GM23338 (cell line): ENCODE measurements at regions not wholly inside any gene's neighbourhood (a gene's known extent, or its start where the extent isn't known, plus 50 kb on each side); places are given as distances from the start of the nearest gene placed in this dataset.

Experiments used
- ATAC-seq: fragments of 200-7000 bp; cut with Tn5 transposase; 3 replicates; pipeline ENCODE4 v1.9.1; 2020
- DNase-seq: peaks from one replicate; pipeline ENCODE4 v3.0.0-alpha.2; 2015; ENCODE audit warnings: low spot score
- H2AFZ ChIP-seq: fragments of 200-600 bp; sonication (generic); 2 replicates; pipeline ENCODE4 v1.8.0; 2016; ENCODE audit warnings: antibody characterized with exemption, mild to moderate bottlenecking, moderate library complexity
- H3F3A ChIP-seq: fragments of 200-600 bp; sonication (generic); replicated peaks from 2 replicates; pipeline ENCODE4 v1.8.0; 2017; ENCODE audit warnings: antibody characterized with exemption, mixed run types, low read depth
- H3K27ac ChIP-seq: fragments of 200-600 bp; sonication (generic); 2 replicates; pipeline ENCODE4 v1.6.1; 2016; ENCODE audit warnings: low read depth
- H3K27me3 ChIP-seq: fragments of 200-600 bp; sonication (generic); 2 replicates; pipeline ENCODE4 v1.8.0; 2016; ENCODE audit warnings: mild to moderate bottlenecking, mixed run types, moderate library complexity; ENCODE audit not compliant: insufficient read depth
- H3K36me3 ChIP-seq: fragments of 200-600 bp; sonication (generic); 2 replicates; pipeline ENCODE4 v1.8.0; 2016; ENCODE audit warnings: mild to moderate bottlenecking; ENCODE audit not compliant: insufficient read depth
- H3K4me1 ChIP-seq: fragments of 200-600 bp; sonication (generic); 2 replicates; pipeline ENCODE4 v1.8.0; 2016; ENCODE audit warnings: mild to moderate bottlenecking, moderate library complexity; ENCODE audit not compliant: insufficient read depth
- H3K4me2 ChIP-seq: fragments of 200-600 bp; sonication (generic); 2 replicates; pipeline ENCODE4 v1.7.1; 2017; ENCODE audit warnings: mixed run types
- H3K4me3 ChIP-seq: fragments of 200-600 bp; sonication (generic); 2 replicates; pipeline ENCODE4 v1.6.1; 2016; ENCODE audit warnings: mixed run types
- H3K79me2 ChIP-seq: fragments of 200-600 bp; sonication (generic); replicated peaks from 2 replicates; pipeline ENCODE4 v1.8.0; 2017; ENCODE audit warnings: mild to moderate bottlenecking; ENCODE audit not compliant: insufficient read depth
- H3K9me2 ChIP-seq: fragments of 200-600 bp; sonication (generic); 2 replicates; pipeline ENCODE4 v1.8.0; 2017; ENCODE audit not compliant: insufficient read depth
- H4K20me1 ChIP-seq: fragments of 200-600 bp; sonication (generic); replicated peaks from 2 replicates; pipeline ENCODE4 v1.8.0; 2017; ENCODE audit warnings: mild to moderate bottlenecking; ENCODE audit not compliant: insufficient read depth
- H3K27ac Mint-ChIP-seq: 2 replicates; pipeline ENCODE4 v1.8.0; 2020; ENCODE audit warnings: inconsistent platforms, mild to moderate bottlenecking, moderate library complexity, mixed read lengths
- H3K27me3 Mint-ChIP-seq: 3 replicates; pipeline ENCODE4 v1.8.0; 2022; ENCODE audit warnings: low read depth, mild to moderate bottlenecking, moderate library complexity, mixed read lengths, inconsistent platforms; ENCODE audit not compliant: insufficient read depth, poor library complexity
- H3K36me3 Mint-ChIP-seq: 3 replicates; pipeline ENCODE4 v1.8.0; 2021; ENCODE audit warnings: low read depth, mild to moderate bottlenecking, inconsistent platforms, moderate library complexity, mixed read lengths
- H3K4me1 Mint-ChIP-seq: 3 replicates; pipeline ENCODE4 v1.8.0; 2020; ENCODE audit warnings: mild to moderate bottlenecking, inconsistent platforms, mixed read lengths
- H3K4me3 Mint-ChIP-seq: 3 replicates; pipeline ENCODE4 v1.8.0; 2021; ENCODE audit warnings: moderate library complexity, mild to moderate bottlenecking, inconsistent platforms, mixed read lengths
- H3K9me3 Mint-ChIP-seq: 3 replicates; pipeline ENCODE4 v1.8.0; 2020; ENCODE audit warnings: moderate library complexity, mild to moderate bottlenecking, inconsistent platforms, mixed read lengths
- CREB1 ChIP-seq: fragments of 250-450 bp; sonication (Bioruptor Pico); IDR thresholded peaks from 2 replicates; pipeline ENCODE4 v1.5.0; 2020; ENCODE audit warnings: low read depth, mild to moderate bottlenecking, moderate library complexity
- CTCF ChIP-seq, 2 experiments: fragments of 200-600 bp in 1 of 2; sonication (generic) in 1 of 2; conservative IDR thresholded peaks; 2 replicates each; pipeline versions ENCODE4 v1.5.1 to v1.6.1; 2016 to 2017; ENCODE audit warnings: antibody characterized with exemption in 2 of 2, low read depth in 2 of 2, mild to moderate bottlenecking in 2 of 2, moderate library complexity in 1 of 2
- ETS1 ChIP-seq: IDR thresholded peaks from 2 replicates; pipeline ENCODE4 v1.6.1; 2016; ENCODE audit warnings: antibody characterized with exemption
- EZH2 ChIP-seq: fragments of 200-600 bp; sonication (generic); IDR thresholded peaks from one replicate; pipeline ENCODE4 v1.8.0; 2017; ENCODE audit warnings: antibody characterized with exemption, mild to moderate bottlenecking, low read depth; ENCODE audit not compliant: unreplicated experiment
- EZH2phosphoT487 ChIP-seq: fragments of 200-600 bp; sonication (generic); IDR thresholded peaks from one replicate; pipeline ENCODE4 v1.8.1; 2018; ENCODE audit warnings: antibody characterized with exemption; ENCODE audit not compliant: unreplicated experiment
- JUNB ChIP-seq: IDR thresholded peaks from one replicate; pipeline ENCODE4 v1.6.1; 2016; ENCODE audit warnings: antibody characterized with exemption; ENCODE audit not compliant: unreplicated experiment
- NANOG ChIP-seq: IDR thresholded peaks from 2 replicates; pipeline ENCODE4 v1.6.1; 2016; ENCODE audit warnings: antibody characterized with exemption, borderline replicate concordance
- POLR2AphosphoS5 ChIP-seq: IDR thresholded peaks from 2 replicates; pipeline ENCODE4 v1.6.1; 2016; ENCODE audit warnings: antibody characterized with exemption, low read depth
- REST ChIP-seq: IDR thresholded peaks from one replicate; pipeline ENCODE4 v1.6.1; 2018; ENCODE audit warnings: antibody characterized with exemption; ENCODE audit not compliant: unreplicated experiment
- STAT1 ChIP-seq: IDR thresholded peaks from one replicate; pipeline ENCODE4 v1.6.1; 2016; ENCODE audit warnings: antibody characterized with exemption; ENCODE audit not compliant: unreplicated experiment
- ZNF114 ChIP-seq: fragments of 250-450 bp; sonication (Bioruptor Pico); IDR thresholded peaks from 2 replicates; pipeline ENCODE4 v1.5.0; 2020; ENCODE audit warnings: mild to moderate bottlenecking, moderate library complexity
- ZNF331 ChIP-seq: fragments of 250-450 bp; sonication (Bioruptor Pico); IDR thresholded peaks from 2 replicates; pipeline ENCODE4 v1.5.0; 2020; ENCODE audit warnings: low read depth, mild to moderate bottlenecking, moderate library complexity
- ZNF462 ChIP-seq: fragments of 250-450 bp; sonication (Bioruptor Pico); IDR thresholded peaks from 2 replicates; pipeline ENCODE4 v1.5.0; 2020; ENCODE audit warnings: mild to moderate bottlenecking, moderate library complexity

- TF ChIP-seq EZH2 = no peak
- no peak for TF ChIP-seq ETS1
- no peak for TF ChIP-seq ZNF114 (CRISPR knock-in tag)
- no peak for TF ChIP-seq ZNF331 (CRISPR knock-in tag)
- no peak for TF ChIP-seq REST
- no peak for TF ChIP-seq STAT1
- TF ChIP-seq POLR2AphosphoS5 = no peak
- no peak for TF ChIP-seq ZNF462 (CRISPR knock-in tag)
- TF ChIP-seq CTCF (conservative IDR thresholded peaks at IDR 0.05; ENCODE audit: low read depth in 2 of 2) = no peak
- no peak for TF ChIP-seq CREB1 (CRISPR knock-in tag)
- no peak for TF ChIP-seq NANOG
- no peak for TF ChIP-seq EZH2phosphoT487
- TF ChIP-seq JUNB = no peak
- no peaks in the 10 kb centered on the region for H3K27me3 ChIP-seq
- Mint-ChIP-seq H3K27ac (no peak overlapping the region), H3K9me3 (no peaks in the 10 kb centered on the region), H3K36me3 (no peaks in the 10 kb centered on the region), H3K4me1 (no peaks in the 10 kb centered on the region), H3K4me3 (no peak overlapping the region), H3K27me3 (no peaks in the 10 kb centered on the region)
- H3K36me3 ChIP-seq = no peaks in the 10 kb centered on the region
- no peaks in the 10 kb centered on the region for H3F3A ChIP-seq
- H3K4me2 ChIP-seq = no peak overlapping the region
- no peaks in the 10 kb centered on the region for H3K9me2 ChIP-seq
- ATAC-seq (no peak), DNase-seq (no peak)
- H3K27ac ChIP-seq = no peak overlapping the region
- no peaks in the 10 kb centered on the region for H3K79me2 ChIP-seq
- H3K4me3 ChIP-seq = no peak overlapping the region
- H4K20me1 ChIP-seq = no peaks in the 10 kb centered on the region
- no peak overlapping the region for H2AFZ ChIP-seq
- H3K4me1 ChIP-seq = no peaks in the 10 kb centered on the region
Observed at GRCh38 chr15:35933531-35933930, 387.6 kb upstream of the DPH6 start.
